ENCODE measurements at regions not wholly inside any gene's neighbourhood (a gene's known extent, or its start where the extent isn't known, plus 50 kb on each side); places are given as distances from the start of the nearest gene placed in this dataset.
A peak's percentile ranks its signal among the peaks of the same experiment; 100 is the strongest.

- TF ChIP-seq, protein P1, sequence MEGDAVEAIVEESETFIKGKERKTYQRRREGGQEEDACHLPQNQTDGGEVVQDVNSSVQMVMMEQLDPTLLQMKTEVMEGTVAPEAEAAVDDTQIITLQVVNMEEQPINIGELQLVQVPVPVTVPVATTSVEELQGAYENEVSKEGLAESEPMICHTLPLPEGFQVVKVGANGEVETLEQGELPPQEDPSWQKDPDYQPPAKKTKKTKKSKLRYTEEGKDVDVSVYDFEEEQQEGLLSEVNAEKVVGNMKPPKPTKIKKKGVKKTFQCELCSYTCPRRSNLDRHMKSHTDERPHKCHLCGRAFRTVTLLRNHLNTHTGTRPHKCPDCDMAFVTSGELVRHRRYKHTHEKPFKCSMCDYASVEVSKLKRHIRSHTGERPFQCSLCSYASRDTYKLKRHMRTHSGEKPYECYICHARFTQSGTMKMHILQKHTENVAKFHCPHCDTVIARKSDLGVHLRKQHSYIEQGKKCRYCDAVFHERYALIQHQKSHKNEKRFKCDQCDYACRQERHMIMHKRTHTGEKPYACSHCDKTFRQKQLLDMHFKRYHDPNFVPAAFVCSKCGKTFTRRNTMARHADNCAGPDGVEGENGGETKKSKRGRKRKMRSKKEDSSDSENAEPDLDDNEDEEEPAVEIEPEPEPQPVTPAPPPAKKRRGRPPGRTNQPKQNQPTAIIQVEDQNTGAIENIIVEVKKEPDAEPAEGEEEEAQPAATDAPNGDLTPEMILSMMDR (IDR thresholded peaks at IDR 0.05): no peak
- peaks cover 10% of the 10 kb centered on the region for H3K9me3 Mint-ChIP-seq (ENCODE audit: low read depth)
- DNase-seq (ENCODE audit: low spot score): no peak
- no peaks in the 10 kb centered on the region for H3K36me3 Mint-ChIP-seq (ENCODE audit: low read depth)
- H3K27ac Mint-ChIP-seq (ENCODE audit: unreplicated experiment): peak overlapping the region; percentile 10
- H3K27me3 Mint-ChIP-seq (ENCODE audit: low read depth): peaks cover 15% of the 10 kb centered on the region
- H3K4me1 Mint-ChIP-seq (ENCODE audit: low read depth): peaks cover 12% of the 10 kb centered on the region
- no peak overlapping the region for H3K4me3 Mint-ChIP-seq (ENCODE audit: unreplicated experiment)
Measured at GRCh38 chr22:34761111-34761510, 304.8 kb upstream of the ISX start.

DNA sequence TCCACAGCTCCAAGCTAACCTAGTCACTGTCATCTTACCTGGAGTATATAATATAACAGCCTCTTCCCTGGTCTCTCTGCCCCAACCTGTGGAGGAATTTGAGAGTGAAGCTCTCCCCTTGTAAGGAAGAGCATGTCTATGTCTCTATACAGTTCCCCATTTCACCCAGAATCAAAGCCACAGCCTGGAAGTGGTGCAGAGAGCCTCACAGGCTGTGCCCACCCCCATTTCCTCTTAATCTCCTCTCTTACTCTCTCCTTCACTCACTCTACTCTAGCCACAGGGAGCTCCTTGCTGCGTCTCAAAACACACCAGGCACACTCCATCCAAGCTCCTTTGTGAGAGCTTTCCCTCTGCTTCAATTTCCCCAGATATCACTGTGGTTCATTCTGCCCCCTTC is 302.5 kb upstream of the ISX start:
- H3K36me3 Mint-ChIP-seq (ENCODE audit: low read depth): no peaks in the 10 kb centered on the region
- no peak overlapping the region for H3K27ac Mint-ChIP-seq (ENCODE audit: unreplicated experiment)
- peaks cover 12% of the 10 kb centered on the region for H3K4me1 Mint-ChIP-seq (ENCODE audit: low read depth)
- H3K9me3 Mint-ChIP-seq (ENCODE audit: low read depth): no peaks in the 10 kb centered on the region
- DNase-seq (ENCODE audit: low spot score): no peak
- peaks cover 19% of the 10 kb centered on the region for H3K27me3 Mint-ChIP-seq (ENCODE audit: low read depth)
- TF ChIP-seq, protein P1 (IDR thresholded peaks at IDR 0.05): no peak
- H3K4me3 Mint-ChIP-seq (ENCODE audit: unreplicated experiment): no peak overlapping the region

DNA sequence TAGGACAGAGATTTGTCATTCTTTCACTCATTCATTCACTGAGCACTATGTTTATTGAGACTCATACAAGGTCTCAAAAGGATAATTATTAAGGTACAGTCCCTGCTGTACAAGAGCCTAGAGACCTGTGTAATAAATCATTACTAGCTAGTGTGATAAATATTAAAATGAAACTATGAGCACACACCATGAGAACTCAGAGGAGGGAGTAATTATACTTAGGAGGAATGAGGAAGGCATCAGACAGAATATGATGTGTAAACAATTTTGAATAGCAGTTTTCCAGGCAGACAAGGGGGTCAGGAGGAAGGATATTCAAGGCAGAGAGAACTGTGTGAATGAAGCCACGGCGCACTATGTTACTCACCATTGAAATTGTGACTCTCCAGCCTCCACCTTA is 300.8 kb upstream of the ISX start:
- no peaks in the 10 kb centered on the region for H3K36me3 Mint-ChIP-seq (ENCODE audit: low read depth)
- no peak overlapping the region for H3K4me3 Mint-ChIP-seq (ENCODE audit: unreplicated experiment)
- no peak for DNase-seq (ENCODE audit: low spot score)
- peaks cover 15% of the 10 kb centered on the region for H3K27me3 Mint-ChIP-seq (ENCODE audit: low read depth)
- TF ChIP-seq, protein P1 (IDR thresholded peaks at IDR 0.05): no peak
- peaks cover 12% of the 10 kb centered on the region for H3K4me1 Mint-ChIP-seq (ENCODE audit: low read depth)
- H3K27ac Mint-ChIP-seq (ENCODE audit: unreplicated experiment): no peak overlapping the region
- no peaks in the 10 kb centered on the region for H3K9me3 Mint-ChIP-seq (ENCODE audit: low read depth)

- peaks cover 6% of the 10 kb centered on the region for H3K27me3 Mint-ChIP-seq (ENCODE audit: low read depth)
- H3K36me3 Mint-ChIP-seq (ENCODE audit: low read depth): no peaks in the 10 kb centered on the region
- no peak overlapping the region for H3K4me3 Mint-ChIP-seq (ENCODE audit: unreplicated experiment)
- DNase-seq (ENCODE audit: low spot score): no peak
- H3K27ac Mint-ChIP-seq (ENCODE audit: unreplicated experiment): no peak overlapping the region
- H3K9me3 Mint-ChIP-seq (ENCODE audit: low read depth): no peaks in the 10 kb centered on the region
- TF ChIP-seq, protein P1 (IDR thresholded peaks at IDR 0.05): no peak
- no peaks in the 10 kb centered on the region for H3K4me1 Mint-ChIP-seq (ENCODE audit: low read depth)
Measured at GRCh38 chr22:34769361-34769760, 296.6 kb upstream of the ISX start.

- H3K4me3 Mint-ChIP-seq (ENCODE audit: unreplicated experiment): no peak overlapping the region
- H3K27ac Mint-ChIP-seq (ENCODE audit: unreplicated experiment): no peak overlapping the region
- peaks cover 8% of the 10 kb centered on the region for H3K9me3 Mint-ChIP-seq (ENCODE audit: low read depth)
- H3K27me3 Mint-ChIP-seq (ENCODE audit: low read depth): no peaks in the 10 kb centered on the region
- H3K4me1 Mint-ChIP-seq (ENCODE audit: low read depth): peaks cover 9% of the 10 kb centered on the region
- TF ChIP-seq, protein P1 (IDR thresholded peaks at IDR 0.05): no peak
- no peak for DNase-seq (ENCODE audit: low spot score)
- H3K36me3 Mint-ChIP-seq (ENCODE audit: low read depth): no peaks in the 10 kb centered on the region
Measured at GRCh38 chr22:34776817-34777216, 289.1 kb upstream of the ISX start.
